ENCODE measurements at regions not wholly inside any gene's neighbourhood (a gene's known extent, or its start where the extent isn't known, plus 50 kb on each side); places are given as distances from the start of the nearest gene placed in this dataset.

DNA sequence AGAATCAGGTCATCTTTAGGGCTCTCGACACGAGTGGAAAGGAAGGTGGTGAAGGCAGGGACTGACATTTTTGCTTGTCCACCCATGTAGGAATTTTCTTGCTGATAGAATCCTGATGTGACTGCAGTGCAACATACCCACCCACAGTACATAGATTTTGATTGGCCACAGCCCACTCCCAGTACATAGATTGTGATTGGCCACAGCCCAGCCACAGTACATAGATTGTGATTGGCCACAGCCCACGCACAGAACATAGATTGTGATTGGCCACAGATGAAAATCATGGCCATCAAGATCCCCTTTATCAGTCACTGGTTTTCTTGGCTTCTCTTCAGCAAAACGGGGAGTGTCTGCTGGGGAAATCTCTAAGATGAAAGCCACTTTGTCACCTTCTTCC is 1041.5 kb downstream of the AACS start:
- Histone ChIP-seq H3K4me3 (ENCODE audit: low read depth, low read length) (no peak overlapping the region), H3K36me3 (ENCODE audit: control insufficient read depth, insufficient read depth, low read length) (no peaks in the 10 kb centered on the region), H3K27me3 (ENCODE audit: control insufficient read depth, insufficient read depth, low read length) (no peaks in the 10 kb centered on the region)
- DNase-seq (ENCODE audit: low read depth) = no peak
- TF ChIP-seq, protein P1, sequence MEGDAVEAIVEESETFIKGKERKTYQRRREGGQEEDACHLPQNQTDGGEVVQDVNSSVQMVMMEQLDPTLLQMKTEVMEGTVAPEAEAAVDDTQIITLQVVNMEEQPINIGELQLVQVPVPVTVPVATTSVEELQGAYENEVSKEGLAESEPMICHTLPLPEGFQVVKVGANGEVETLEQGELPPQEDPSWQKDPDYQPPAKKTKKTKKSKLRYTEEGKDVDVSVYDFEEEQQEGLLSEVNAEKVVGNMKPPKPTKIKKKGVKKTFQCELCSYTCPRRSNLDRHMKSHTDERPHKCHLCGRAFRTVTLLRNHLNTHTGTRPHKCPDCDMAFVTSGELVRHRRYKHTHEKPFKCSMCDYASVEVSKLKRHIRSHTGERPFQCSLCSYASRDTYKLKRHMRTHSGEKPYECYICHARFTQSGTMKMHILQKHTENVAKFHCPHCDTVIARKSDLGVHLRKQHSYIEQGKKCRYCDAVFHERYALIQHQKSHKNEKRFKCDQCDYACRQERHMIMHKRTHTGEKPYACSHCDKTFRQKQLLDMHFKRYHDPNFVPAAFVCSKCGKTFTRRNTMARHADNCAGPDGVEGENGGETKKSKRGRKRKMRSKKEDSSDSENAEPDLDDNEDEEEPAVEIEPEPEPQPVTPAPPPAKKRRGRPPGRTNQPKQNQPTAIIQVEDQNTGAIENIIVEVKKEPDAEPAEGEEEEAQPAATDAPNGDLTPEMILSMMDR (IDR thresholded peaks at IDR 0.05; ENCODE audit: insufficient read depth, low read length, poor library complexity, severe bottlenecking) = no peak

DNA sequence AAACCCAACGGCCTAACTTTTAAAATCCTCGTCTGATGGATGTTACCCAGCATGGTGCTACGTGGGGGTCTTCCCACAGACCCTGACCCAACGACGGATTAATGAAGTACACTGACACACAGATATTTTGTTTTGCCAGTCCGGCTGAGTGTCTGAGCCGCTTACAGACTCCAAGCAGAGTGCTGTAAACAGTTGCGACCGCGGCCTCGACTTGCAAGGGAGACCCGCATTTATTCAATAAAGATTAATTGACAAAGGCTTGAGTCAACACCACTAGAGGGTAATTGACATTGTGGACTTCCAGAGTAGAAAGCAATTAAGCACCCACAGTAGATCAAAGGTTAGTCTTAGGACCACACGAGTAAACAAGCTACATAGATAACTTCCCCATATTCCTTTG is 1042.4 kb downstream of the AACS start:
- DNase-seq (ENCODE audit: low read depth) = no peak
- Histone ChIP-seq H3K4me3 (ENCODE audit: low read depth, low read length) (no peak overlapping the region), H3K36me3 (ENCODE audit: control insufficient read depth, insufficient read depth, low read length) (no peaks in the 10 kb centered on the region), H3K27me3 (ENCODE audit: control insufficient read depth, insufficient read depth, low read length) (no peaks in the 10 kb centered on the region)
- TF ChIP-seq, protein P1 (IDR thresholded peaks at IDR 0.05; ENCODE audit: insufficient read depth, low read length, poor library complexity, severe bottlenecking) = no peak

DNA sequence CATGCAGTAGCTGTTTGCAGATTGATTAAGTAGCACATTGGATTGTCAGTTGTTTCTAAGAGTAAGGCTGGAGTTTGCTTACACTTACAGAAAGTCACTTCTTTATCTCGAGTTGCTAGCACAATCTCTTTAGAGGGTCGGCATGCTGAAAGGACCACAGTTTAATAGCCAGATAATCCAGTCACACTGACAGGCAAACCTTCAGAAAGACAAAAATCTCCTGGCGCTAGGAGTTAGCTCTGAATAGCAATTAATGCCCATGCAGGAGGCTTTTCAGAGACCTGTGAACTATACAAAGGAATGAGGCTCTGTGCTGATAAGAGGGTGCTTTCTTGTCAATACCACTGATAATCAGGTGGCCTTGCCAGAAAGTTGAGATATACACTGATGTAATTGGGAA is 1043.0 kb downstream of the AACS start:
- H3K36me3 ChIP-seq (ENCODE audit: control insufficient read depth, insufficient read depth, low read length) = no peaks in the 10 kb centered on the region
- H3K4me3 ChIP-seq (ENCODE audit: low read depth, low read length) = no peak overlapping the region
- DNase-seq (ENCODE audit: low read depth) = no peak
- H3K27me3 ChIP-seq (ENCODE audit: control insufficient read depth, insufficient read depth, low read length) = no peaks in the 10 kb centered on the region
- TF ChIP-seq, protein P1 (IDR thresholded peaks at IDR 0.05; ENCODE audit: insufficient read depth, low read length, poor library complexity, severe bottlenecking) = no peak

DNA sequence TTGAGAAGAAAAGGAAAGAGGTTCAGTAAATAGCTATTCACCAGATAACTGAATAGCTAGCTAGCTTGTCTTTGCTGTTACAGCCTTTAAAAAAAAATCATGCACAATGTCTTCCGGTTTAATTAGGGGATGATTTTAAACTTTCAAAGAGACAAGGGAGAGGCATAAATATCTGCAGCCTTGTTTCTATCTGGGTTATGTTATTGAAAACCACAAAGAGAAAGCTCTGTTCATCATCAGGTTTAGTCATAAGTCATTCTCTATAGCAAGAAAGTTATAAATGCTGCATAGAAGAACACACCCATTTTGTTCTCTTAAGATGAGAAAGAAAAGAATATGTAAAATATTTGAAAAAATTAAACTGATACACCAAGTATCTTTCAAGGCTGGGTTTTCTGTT is 1046.9 kb downstream of the AACS start:
- Histone ChIP-seq H3K27me3 (ENCODE audit: control insufficient read depth, insufficient read depth, low read length) (no peaks in the 10 kb centered on the region), H3K4me3 (ENCODE audit: low read depth, low read length) (no peak overlapping the region), H3K36me3 (ENCODE audit: control insufficient read depth, insufficient read depth, low read length) (no peaks in the 10 kb centered on the region)
- DNase-seq (ENCODE audit: low read depth) = no peak
- TF ChIP-seq, protein P1 (IDR thresholded peaks at IDR 0.05; ENCODE audit: insufficient read depth, low read length, poor library complexity, severe bottlenecking) = no peak

DNA sequence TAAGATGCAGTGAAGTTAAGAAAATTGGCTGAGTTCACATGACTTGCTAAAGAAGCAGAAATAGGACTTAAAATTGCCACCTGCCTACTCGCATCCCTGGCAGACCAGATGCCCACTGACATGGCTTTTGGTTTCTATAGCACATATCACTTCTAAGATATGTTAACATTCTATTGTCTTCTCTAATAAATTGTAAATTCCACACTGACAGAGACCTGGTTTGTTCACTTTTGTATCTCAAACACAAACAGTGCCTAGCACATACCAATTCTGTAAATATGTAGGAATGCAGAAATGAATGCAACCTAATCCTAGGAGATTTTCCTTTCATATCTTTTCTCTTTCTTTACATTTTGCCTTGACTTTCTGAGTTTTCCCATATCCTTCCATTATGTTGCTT is 1047.6 kb downstream of the AACS start:
- Histone ChIP-seq H3K4me3 (ENCODE audit: low read depth, low read length) (no peak overlapping the region), H3K36me3 (ENCODE audit: control insufficient read depth, insufficient read depth, low read length) (no peaks in the 10 kb centered on the region), H3K27me3 (ENCODE audit: control insufficient read depth, insufficient read depth, low read length) (no peaks in the 10 kb centered on the region)
- TF ChIP-seq, protein P1 (IDR thresholded peaks at IDR 0.05; ENCODE audit: insufficient read depth, low read length, poor library complexity, severe bottlenecking) = no peak
- no peak for DNase-seq (ENCODE audit: low read depth)

DNA sequence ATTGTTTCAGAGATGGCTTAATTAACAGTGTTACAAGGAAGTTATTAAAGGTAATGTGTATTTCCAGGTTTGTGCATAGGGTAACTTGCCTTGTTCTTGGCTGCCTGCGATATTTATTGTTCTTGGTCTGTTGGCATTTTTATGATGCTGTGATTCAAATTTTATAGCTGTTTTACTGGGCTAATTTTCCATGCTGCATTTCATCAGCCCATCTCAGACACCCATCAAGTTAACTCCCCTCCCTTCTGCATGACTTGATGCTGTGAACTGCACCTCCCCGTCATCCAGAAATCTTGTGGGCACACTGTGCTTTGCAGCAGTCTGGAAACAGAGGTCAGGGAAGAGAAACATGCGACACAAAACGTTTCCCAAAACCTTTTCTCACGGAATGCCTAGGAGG is 1049.2 kb downstream of the AACS start:
- no peaks in the 10 kb centered on the region for H3K36me3 ChIP-seq (ENCODE audit: control insufficient read depth, insufficient read depth, low read length)
- H3K27me3 ChIP-seq (ENCODE audit: control insufficient read depth, insufficient read depth, low read length) = no peaks in the 10 kb centered on the region
- TF ChIP-seq, protein P1 (IDR thresholded peaks at IDR 0.05; ENCODE audit: insufficient read depth, low read length, poor library complexity, severe bottlenecking) = no peak
- no peak overlapping the region for H3K4me3 ChIP-seq (ENCODE audit: low read depth, low read length)
- DNase-seq (ENCODE audit: low read depth) = no peak
